ENCODE measurements at regions not wholly inside any gene's neighbourhood (a gene's known extent, or its start where the extent isn't known, plus 50 kb on each side); places are given as distances from the start of the nearest gene placed in this dataset.

- no peak for DNase-seq (ENCODE audit: low read depth in 4 of 4, low spot score in 3 of 4)
Observed at GRCh38 chr12:24759155-24759554, 189.7 kb downstream of the BCAT1 start.

GRCh38 chr12:24756479-24757024 lies 192.3 kb downstream of the BCAT1 start:
- no peak for DNase-seq (ENCODE audit: low read depth in 4 of 4, low spot score in 3 of 4)

- no peak for DNase-seq (ENCODE audit: low read depth in 4 of 4, low spot score in 3 of 4)
Observed at GRCh38 chr12:24754690-24755638, 193.9 kb downstream of the BCAT1 start.

- no peak for DNase-seq (ENCODE audit: low read depth in 4 of 4, low spot score in 3 of 4)
Observed at GRCh38 chr12:24752763-24753462, 196.0 kb downstream of the BCAT1 start.

GRCh38 chr12:24751181-24751580 lies 197.7 kb downstream of the BCAT1 start:
- no peak for DNase-seq (ENCODE audit: low read depth in 4 of 4, low spot score in 3 of 4)

- DNase-seq (ENCODE audit: low read depth in 4 of 4, low spot score in 3 of 4), result no peak
Observed at GRCh38 chr12:24750263-24750662, 198.6 kb downstream of the BCAT1 start.

GRCh38 chr12:24749171-24749570 lies 199.7 kb downstream of the BCAT1 start:
- DNase-seq (ENCODE audit: low read depth in 4 of 4, low spot score in 3 of 4), result no peak

GRCh38 chr12:24748326-24748725 lies 200.6 kb downstream of the BCAT1 start:
- no peak for DNase-seq (ENCODE audit: low read depth in 4 of 4, low spot score in 3 of 4)

GRCh38 chr12:24746864-24747263 lies 202.0 kb downstream of the BCAT1 start:
- no peak for DNase-seq (ENCODE audit: low read depth in 4 of 4, low spot score in 3 of 4)

- DNase-seq (ENCODE audit: low read depth in 4 of 4, low spot score in 3 of 4), result no peak
Observed at GRCh38 chr12:24746006-24746671, 202.8 kb downstream of the BCAT1 start.

GRCh38 chr12:24743941-24744793 lies 204.7 kb downstream of the BCAT1 start:
- no peak for DNase-seq (ENCODE audit: low read depth in 4 of 4, low spot score in 3 of 4)

GRCh38 chr12:24742378-24742777 lies 206.5 kb downstream of the BCAT1 start:
- DNase-seq (ENCODE audit: low read depth in 4 of 4, low spot score in 3 of 4), result no peak

- no peak for DNase-seq (ENCODE audit: low read depth in 4 of 4, low spot score in 3 of 4)
Observed at GRCh38 chr12:24741216-24741615, 207.7 kb downstream of the BCAT1 start.

- no peak for DNase-seq (ENCODE audit: low read depth in 4 of 4, low spot score in 3 of 4)
Observed at GRCh38 chr12:24739106-24739779, 209.7 kb downstream of the BCAT1 start.

- no peak for DNase-seq (ENCODE audit: low read depth in 4 of 4, low spot score in 3 of 4)
Observed at GRCh38 chr12:24738441-24738840, 210.5 kb downstream of the BCAT1 start.

GRCh38 chr12:24731596-24731995 lies 217.3 kb downstream of the BCAT1 start:
- DNase-seq (ENCODE audit: low read depth in 4 of 4, low spot score in 3 of 4), result no peak

- DNase-seq (ENCODE audit: low read depth in 4 of 4, low spot score in 3 of 4), result no peak
Observed at GRCh38 chr12:24730489-24730896, 218.4 kb downstream of the BCAT1 start.

- DNase-seq (ENCODE audit: low read depth in 4 of 4, low spot score in 3 of 4), result no peak
Observed at GRCh38 chr12:24728826-24729225, 220.1 kb downstream of the BCAT1 start.

GRCh38 chr12:24728366-24728765 lies 220.5 kb downstream of the BCAT1 start:
- no peak for DNase-seq (ENCODE audit: low read depth in 4 of 4, low spot score in 3 of 4)

GRCh38 chr12:24725616-24726015 lies 223.3 kb downstream of the BCAT1 start:
- DNase-seq (ENCODE audit: low read depth in 4 of 4, low spot score in 3 of 4), result no peak

All from left renal pelvis (tissue), 4 donors.